H1 (cell line): ENCODE measurements at regions not wholly inside any gene's neighbourhood (a gene's known extent, or its start where the extent isn't known, plus 50 kb on each side); places are given as distances from the start of the nearest gene placed in this dataset.

ENCODE experiments used
- CTCF ChIP-seq, 3 experiments: IDR thresholded peaks; 1 replicate in 2 of 3; 2 replicates in 1 of 3; pipeline versions ENCODE4 v1.5.1 to v1.6.1; 2011; ENCODE audit warnings: low read length in 3 of 3, mild to moderate bottlenecking in 3 of 3, inconsistent platforms in 2 of 3, low read depth in 1 of 3, moderate library complexity in 1 of 3; ENCODE audit not compliant: insufficient read depth in 1 of 3; ENCODE audit errors: control extremely low read depth in 1 of 3
- EZH2 ChIP-seq: fragments of 200-600 bp; sonication (generic); IDR thresholded peaks from 2 replicates; pipeline ENCODE4 v1.7.1; 2012; ENCODE audit warnings: low read depth, mild to moderate bottlenecking, moderate library complexity, low read length, inconsistent platforms; ENCODE audit not compliant: severe bottlenecking
- SP1 ChIP-seq: IDR thresholded peaks from 2 replicates; pipeline ENCODE4 v1.6.1; 2011; ENCODE audit warnings: low read depth, low read length

- TF ChIP-seq SP1: no peak
- no peak for TF ChIP-seq CTCF (IDR thresholded peaks at IDR 0.05; ENCODE audit: control extremely low read depth in 1 of 3, insufficient read depth in 1 of 3, low read depth in 1 of 3, low read length in 3 of 3)
- TF ChIP-seq EZH2: no peak
Observed at GRCh38 chr2:220143336-220143735, 515.9 kb downstream of the SLC4A3 start.
